AG09309 (cell line): ENCODE measurements at regions not wholly inside any gene's neighbourhood (a gene's known extent, or its start where the extent isn't known, plus 50 kb on each side); places are given as distances from the start of the nearest gene placed in this dataset.

Source experiments
- DNase-seq: peaks from one replicate; pipeline ENCODE4 v3.0.0-alpha.2; 2010; ENCODE audit warnings: low read depth
- H3K4me3 ChIP-seq: 2 replicates; pipeline ENCODE4 v1.5.1; 2011; ENCODE audit warnings: mild to moderate bottlenecking, low read depth, low read length, moderate library complexity; ENCODE audit not compliant: control insufficient read depth
- CTCF ChIP-seq: IDR thresholded peaks from 2 replicates; pipeline ENCODE4 v1.5.1; 2011; ENCODE audit warnings: mild to moderate bottlenecking, low read depth, low read length, inconsistent platforms; ENCODE audit not compliant: insufficient read depth, control insufficient read depth; ENCODE audit errors: missing control alignments

DNA sequence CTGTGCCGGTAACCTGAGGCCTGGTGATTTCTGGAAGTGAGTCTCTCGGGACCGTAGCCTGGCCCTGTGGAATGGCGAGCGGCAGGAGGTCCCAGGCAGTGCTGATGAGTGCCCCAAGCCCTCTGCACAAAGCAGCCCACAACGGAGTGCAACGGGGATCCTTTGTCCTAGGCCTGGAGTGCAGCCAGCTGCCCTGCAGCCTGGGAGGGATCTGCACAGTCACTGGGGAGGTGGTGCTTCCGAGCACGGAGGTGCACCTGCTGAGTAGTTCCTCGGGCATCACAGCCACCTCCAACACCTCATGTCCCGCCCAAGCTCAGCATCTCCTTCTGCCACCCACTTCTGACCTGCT is 162.8 kb upstream of the ZMIZ1 start:
- no peak for TF ChIP-seq CTCF
- no peak overlapping the region for H3K4me3 ChIP-seq
- DNase-seq = no peak

DNA sequence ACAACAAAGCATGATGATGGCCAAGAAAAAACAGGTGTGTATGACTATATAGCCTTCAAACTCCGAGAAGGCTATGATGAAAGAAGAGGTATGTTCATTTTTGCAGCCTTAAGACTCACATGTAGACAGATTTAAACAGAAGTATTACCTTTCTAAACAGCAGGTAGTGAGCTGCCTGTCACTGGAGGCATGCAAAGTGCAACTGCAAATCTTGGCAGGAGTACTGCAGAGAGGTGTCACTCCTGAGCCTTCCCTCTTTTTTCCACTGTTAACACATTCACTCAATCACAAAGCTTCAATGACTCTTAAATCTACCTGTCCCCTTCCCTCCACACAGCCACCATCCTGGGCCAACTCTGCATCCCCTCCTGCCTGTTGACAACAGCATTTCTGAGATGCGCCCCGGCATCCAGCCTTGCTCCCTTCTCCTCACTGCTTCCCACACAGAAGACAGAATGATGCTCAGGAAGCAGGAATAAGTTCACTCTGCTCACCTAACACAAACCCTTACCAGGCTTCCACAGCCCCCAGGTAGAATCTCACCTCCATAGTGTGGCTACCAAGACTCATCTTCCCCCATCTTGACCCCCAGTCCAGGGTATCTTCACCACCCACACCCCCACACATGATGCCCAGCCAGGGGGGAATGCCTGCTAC is 161.9 kb upstream of the ZMIZ1 start:
- H3K4me3 ChIP-seq = no peak overlapping the region
- TF ChIP-seq CTCF = no peak
- no peak for DNase-seq

DNA sequence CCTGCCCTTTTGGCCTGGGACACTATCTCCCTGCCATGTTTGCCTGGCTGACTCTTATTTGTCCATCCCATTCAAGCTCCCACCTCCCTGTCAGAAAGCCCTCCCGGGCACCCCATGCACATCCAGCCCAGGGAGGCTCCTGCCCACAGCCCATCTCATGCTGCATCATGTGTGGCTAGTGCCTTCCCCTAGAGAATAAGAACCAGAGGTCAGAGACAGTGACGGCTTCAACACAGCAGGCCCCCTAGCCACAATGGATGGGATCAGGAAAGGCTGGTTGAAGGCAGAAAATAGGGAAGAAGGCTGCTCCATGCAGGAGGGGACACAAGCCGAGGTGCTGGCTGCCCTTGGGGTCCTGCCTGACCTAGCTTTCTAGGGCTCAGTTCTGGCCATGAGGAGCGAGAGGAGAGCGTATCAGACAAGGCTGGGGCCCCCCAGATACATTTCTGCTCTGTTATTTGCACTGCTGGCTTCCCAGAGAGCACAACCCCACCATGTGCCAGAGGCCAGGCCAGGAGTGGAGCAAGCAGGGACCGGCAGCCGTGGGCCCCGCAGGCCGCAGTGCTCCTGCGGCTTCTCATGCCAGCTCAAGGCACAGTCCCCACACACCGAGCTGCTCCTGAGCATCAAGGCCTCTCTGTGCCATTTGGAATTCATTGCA is 161.1 kb upstream of the ZMIZ1 start:
- no peak for TF ChIP-seq CTCF
- DNase-seq = no peak
- no peak overlapping the region for H3K4me3 ChIP-seq

DNA sequence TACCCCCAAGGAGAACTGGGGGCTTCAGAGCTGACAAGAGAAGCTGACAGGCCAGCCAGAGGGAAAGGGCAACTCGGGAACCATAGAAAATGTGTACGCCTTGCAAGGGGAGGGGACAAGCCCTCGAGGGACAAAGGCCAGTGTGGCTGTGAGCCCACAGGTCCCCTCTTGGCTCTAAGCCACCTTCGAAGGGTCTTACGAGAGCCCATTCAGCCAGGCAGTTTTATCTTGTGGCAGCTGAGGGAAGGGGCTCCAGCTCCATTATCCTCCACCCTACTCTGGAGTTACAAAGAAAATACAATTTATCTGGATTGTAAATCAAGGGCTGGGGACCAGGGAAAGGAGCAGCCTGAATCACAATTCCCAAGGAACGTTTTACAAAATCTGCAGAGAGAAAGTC is 159.5 kb upstream of the ZMIZ1 start:
- no peak for TF ChIP-seq CTCF

DNA sequence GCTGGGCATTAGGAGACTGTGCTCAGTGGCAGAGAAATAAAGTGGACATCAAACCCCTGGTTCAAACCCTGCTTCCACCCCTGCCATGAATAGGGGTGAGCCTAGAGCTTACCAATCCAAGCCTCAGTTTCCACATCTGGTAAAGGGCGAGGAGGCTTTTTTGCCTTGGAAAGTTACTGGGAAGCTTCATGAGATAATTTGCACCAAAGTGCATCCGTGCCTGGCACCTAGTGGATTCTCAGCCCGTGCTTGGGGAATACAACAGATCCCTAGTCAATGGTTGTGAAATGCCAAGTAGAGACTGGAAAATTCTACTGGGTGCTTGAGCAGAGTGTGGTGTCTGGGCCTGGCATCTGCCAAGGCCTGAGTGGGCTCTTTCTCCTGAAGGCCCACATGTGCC is 158.7 kb upstream of the ZMIZ1 start:
- H3K4me3 ChIP-seq = no peak overlapping the region
- DNase-seq = no peak
- TF ChIP-seq CTCF = no peak

More for the DNA sequence above, 159.5 kb upstream of the ZMIZ1 start:
- no peak for DNase-seq
- no peak overlapping the region for H3K4me3 ChIP-seq

DNA sequence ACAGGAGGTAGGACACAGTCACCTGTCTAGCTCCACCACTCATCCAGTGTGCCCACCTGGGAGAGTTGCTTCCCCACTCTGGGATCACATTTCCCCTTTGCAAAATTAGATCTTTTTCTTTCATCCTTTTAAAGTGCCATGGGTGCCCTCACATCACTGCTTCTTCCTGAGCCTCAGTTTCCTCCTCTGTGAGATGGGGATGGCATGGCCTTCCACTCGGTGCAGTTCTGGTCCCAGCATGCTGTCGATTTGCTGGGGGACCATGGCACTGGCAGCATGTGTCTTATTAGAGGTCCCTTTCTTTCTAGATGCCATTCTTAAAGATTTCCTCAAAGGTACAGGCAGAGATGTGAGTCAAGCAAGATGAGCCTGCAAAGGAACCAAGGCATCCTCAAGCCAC is 158.3 kb upstream of the ZMIZ1 start:
- no peak for DNase-seq
- no peak for TF ChIP-seq CTCF
- H3K4me3 ChIP-seq = no peak overlapping the region

GRCh38 chr10:78910886-78911285 is 157.9 kb upstream of the ZMIZ1 start:
- no peak overlapping the region for H3K4me3 ChIP-seq
- DNase-seq = no peak
- TF ChIP-seq CTCF = no peak
